DMS114 treated with DMSO at 0.1 percent for 48 hours (cell line): ENCODE measurements at regions not wholly inside any gene's neighbourhood (a gene's known extent, or its start where the extent isn't known, plus 50 kb on each side); places are given as distances from the start of the nearest gene placed in this dataset.
"Not testable (repeated sequence)": the region's sequence is repeated elsewhere in the genome, so short reads cannot be mapped to it uniquely, and the experiment has no call there.

Source experiments
- DNase-seq: peaks from one replicate; lab custom pipeline; 2025; ENCODE audit not compliant: unreplicated experiment; lab: John Stamatoyannopoulos, UW

DNA sequence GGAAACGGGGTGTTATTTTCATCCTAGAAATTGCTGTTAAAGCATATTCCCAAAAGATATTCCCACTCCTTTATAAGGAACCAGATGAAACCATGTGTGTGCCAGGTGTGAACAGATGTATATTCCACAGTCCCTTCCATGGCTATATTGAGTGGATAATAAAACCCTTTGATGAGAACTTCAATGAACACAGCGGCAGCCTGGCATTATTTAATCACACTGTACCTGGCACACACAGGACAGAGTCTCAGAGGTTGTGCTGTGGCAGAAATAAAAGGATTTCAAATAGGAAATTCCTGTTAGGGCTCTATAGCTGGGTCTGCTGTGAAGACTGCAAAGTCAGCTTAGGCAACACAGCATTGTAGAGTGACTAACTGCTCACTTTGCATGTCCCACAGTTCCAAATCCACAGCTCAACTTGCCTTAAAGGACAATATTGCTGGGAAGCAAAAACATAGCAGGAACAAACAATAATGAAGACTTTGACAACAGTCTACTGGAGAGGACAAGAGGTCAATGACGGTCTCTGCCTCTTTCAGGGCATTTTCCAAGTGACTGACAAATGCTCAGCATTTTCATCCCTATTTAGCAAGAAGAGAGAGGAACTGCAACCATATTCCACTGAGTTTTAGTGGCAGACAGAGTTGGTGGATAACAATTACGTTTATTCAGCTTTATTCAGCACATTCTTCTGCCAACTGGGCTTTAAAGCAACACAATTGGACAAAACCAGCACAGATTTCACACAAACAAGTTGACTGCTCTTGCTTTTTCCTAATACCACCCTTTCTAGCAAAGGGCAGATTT lies 255.7 kb upstream of the RGMB start:
- no peak for DNase-seq

DNA sequence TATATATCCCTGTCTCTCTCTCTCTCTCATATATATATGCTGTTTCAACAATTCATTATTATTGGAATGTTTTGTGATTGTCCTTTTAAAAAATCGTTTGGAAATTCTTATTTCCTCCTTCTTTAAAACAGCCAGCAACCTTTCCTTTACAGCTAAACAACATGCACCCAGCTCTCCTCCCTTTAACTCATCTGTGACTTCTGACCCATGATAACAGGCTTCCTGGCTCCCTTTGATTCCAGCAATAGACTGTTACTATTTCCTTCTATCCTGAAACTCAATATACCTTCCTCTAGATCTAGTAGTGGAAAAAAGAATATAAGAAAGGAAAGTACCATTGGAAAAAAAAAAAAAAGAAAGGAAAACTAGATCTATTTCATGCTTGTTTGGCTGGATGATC lies 254.7 kb upstream of the RGMB start:
- DNase-seq = no peak

GRCh38 chr5:98519571-98519970 lies 253.9 kb upstream of the RGMB start:
- no peak for DNase-seq

DNA sequence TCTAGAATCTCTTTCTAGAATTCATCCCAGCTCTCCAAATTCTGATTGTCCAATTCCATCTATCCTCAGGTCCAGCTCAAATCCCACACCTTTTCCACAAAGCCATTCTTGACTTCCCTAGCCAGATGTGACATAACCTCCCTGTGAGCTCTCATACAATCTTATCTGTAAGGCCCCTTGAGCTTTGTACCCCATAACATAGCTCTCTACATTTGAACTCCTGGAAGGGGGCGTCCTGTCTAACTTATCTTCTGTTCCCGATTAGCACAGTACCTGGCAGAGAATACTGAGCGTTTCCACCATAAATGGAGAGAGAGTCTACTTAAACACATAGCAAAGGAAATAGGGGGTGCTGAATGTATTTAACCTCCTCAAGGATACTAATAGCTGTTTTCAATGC lies 251.6 kb upstream of the RGMB start:
- DNase-seq = no peak

DNA sequence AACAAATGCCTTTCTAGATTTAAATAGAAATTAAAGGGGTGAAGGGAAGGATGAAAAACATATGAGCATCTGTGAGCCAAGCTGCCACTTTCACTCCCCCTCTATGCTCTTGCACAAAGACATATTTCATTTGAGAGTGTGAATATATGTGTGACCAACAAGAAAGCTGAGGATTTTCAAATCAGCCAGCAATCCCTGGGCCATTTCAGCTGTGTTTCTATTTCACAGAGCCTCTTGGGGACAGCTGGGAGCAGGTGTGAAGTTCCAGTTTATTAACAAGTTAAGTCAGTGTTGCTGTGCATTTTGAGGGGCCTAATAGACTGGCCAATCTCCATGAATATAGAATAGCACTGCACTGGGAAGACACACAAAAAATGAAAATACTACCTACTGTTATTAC lies 248.7 kb upstream of the RGMB start:
- DNase-seq = no peak

- DNase-seq = no peak
Observed at GRCh38 chr5:98527846-98528245, 245.6 kb upstream of the RGMB start.

- no peak for DNase-seq
Observed at GRCh38 chr5:98529321-98529720, 244.1 kb upstream of the RGMB start.

DNA sequence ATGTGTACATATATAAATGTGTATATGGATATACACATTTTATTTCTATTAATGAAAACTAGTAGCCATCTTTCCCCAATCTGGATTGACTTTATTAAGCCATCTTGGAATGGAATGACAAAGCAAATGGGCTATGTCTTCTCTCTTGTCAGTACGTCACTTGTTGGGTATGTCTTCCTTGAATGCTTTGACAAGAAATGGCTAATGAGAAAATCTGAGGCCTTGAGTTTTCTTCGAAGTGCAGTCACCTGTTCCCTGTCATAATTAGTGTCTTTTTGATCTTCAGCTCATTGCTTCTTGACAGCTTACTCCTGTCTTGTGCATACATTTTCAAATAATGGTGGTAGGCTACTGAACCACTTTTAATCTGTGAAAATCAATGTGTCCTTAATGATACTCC lies 243.2 kb upstream of the RGMB start:
- DNase-seq = no peak

- no peak for DNase-seq
Observed at GRCh38 chr5:98535901-98536300, 237.6 kb upstream of the RGMB start.

- no peak for DNase-seq
Observed at GRCh38 chr5:98540056-98540455, 233.4 kb upstream of the RGMB start.

DNA sequence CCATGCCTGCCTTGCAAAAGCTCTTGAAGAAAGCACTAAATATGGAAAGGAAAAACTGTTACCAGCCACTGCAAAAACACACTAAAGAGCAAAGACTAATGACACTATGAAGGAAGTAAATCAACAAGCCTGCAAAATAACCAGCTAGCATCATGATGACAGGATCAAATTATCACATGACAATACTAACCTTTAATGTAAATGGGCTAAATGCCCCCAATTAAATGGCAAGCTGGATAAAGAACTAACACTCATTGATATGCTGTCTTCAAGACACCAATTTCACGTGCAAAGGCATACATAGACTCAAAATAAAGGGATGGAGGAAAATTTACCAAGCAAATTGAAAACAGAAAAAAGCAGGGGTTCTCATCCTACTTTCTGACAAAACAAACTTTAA lies 231.8 kb upstream of the RGMB start:
- no peak for DNase-seq

- DNase-seq = no peak
Observed at GRCh38 chr5:98543490-98543889, 230.0 kb upstream of the RGMB start.

GRCh38 chr5:98546924-98547323 lies 226.5 kb upstream of the RGMB start:
- not testable (repeated sequence) for DNase-seq

- DNase-seq = no peak
Observed at GRCh38 chr5:98556712-98557111, 216.8 kb upstream of the RGMB start.

DNA sequence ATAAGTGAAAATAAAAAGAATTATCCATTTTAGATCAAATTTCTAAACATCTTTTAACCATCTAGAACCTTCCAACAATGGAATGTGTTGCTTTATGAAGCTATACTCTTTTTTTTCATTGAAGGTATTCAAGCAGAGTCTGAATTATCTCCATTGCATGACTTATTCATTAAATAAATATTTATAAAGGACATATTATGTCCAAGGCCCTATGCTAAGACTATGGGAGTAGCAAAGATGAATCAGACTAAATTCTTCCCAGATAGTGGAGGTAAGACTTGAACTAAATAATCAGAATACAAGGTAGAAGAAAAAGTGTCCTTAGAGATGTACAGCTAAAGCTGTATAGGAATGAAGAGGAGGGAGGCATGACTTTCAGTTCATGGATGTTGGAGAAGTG lies 215.5 kb upstream of the RGMB start:
- DNase-seq = no peak

DNA sequence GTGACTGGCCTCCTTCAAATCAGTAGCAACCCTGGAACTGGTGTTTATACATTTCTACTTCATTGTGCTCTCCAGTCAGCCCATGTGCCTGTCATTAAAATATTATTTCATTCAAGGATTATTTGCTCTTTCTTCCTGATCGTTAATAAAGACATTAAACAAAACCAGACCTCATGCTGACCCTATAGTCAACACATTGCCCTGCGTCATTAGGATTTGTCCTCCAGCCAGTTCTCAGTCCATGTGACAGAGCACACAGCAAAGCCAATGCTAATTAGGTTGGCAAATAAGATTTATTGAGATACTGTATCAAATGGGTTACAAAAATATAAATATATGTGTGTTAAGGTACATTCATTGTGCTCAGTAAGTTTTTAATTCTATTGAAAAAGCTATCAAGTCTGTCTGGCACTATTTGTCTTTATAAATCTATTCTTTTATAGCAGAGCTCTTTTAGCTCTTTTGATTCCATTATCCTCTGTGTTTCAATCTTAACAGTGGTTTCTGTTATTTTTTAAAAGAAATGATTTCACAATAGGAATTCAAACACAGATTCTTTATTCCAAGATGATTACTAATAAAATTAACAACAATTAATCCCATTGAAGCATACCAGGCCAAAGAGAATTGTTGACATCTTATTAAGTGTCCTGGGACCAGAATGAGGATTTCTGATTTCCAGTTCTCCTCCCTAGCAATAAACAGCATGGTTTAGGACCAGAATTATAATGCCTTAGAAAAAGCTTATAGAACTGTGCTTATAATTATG lies 209.4 kb upstream of the RGMB start:
- DNase-seq = no peak

GRCh38 chr5:98564836-98565235 lies 208.6 kb upstream of the RGMB start:
- DNase-seq = no peak

DNA sequence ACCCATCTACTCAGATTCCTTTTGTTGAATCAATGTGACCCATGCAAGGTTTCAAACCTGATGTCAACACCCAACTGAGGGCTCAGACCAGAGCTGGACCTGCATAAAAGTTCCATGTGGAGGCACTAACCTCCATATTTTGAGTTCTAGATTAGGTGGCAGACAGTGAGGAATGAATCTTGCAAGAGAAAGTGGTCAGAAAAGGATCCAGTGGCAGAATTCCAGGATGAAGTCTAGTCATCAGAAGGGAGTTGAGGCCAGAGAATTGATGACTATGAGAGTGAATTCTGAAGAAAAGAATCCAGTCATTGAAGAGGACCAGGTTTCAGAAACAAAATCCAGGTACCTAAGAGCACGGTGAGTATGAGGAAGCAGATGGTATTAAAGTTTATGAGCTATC lies 205.1 kb upstream of the RGMB start:
- no peak for DNase-seq

DNA sequence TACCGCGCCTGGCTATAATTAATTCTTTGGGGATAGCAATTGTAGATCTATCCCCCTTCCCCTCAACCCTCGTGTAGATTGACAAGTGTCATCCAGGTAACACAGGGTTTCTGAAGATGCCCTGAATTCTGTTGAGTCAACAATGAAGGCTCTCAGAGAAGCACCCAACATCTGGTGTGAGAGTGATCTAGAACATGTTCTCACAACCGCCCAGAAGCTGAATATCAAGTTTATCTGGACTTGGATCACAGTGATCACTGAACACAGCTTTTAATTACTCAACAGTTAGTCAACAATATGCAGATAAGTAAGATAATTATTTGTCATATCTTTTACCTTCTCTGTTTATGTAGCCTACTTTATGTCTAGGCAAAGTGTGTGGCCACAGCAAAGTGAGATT lies 204.2 kb upstream of the RGMB start:
- DNase-seq = no peak

- no peak for DNase-seq
Observed at GRCh38 chr5:98570010-98570409, 203.5 kb upstream of the RGMB start.

DNA sequence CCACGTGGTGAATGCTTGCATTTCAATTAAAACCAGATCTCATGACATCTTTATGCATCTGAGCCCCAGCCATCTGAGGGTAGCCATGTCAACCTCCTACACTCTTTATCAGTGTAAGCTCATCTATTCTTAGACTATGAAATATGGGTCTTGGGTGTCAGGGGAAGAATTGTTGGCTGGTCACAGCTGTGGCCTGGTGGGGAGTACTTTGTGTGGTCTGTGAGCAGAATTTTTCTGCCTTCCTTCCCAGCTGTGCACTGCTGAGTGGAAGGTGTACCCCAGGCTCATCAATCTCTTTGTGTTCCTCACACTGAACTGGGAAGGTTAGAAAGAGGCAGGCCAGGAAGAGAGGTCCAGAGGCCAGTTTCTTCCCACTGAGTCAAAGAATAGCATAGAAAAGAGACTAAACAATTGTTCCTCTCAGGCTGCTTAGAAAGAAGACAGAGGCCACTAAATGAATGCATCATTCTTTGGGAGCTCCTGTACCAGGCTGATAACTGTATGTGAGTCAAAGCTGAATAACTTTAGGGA lies 202.7 kb upstream of the RGMB start:
- no peak for DNase-seq

GRCh38 chr5:98573834-98574320 lies 199.6 kb upstream of the RGMB start:
- no peak for DNase-seq
